ENCODE measurements at regions not wholly inside any gene's neighbourhood (a gene's known extent, or its start where the extent isn't known, plus 50 kb on each side); places are given as distances from the start of the nearest gene placed in this dataset.

DNA sequence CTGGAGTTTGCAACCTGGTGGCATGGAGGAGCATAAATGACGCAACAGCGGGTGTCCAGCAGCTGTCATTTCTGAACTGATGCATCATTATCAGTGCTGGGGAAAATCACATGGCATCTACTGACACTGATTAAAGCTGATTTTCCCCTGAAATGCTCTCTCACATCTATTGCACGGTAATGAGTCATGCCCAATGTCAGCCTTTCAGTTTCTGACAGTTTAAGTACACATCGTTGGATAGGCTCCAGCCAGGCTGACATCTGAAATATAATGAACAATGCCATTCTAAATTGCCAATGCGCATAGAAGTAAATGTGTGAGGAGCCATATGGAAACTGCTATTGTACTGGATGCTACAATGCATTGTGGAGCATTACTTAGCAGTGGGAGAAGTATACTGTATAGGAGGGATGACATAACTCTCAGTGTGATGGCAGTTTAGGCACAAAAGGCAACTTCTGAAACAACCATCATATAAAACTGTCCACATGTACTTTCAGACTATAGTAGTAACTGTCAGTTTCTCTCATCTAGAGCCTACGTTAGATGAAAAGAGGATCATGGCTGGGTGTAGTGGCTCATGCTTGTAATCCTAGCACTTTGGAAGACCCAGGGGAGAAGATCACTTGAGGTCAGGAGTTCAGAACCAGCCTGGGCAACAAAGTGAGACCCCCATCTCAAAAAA, 389.3 kb upstream of the DMAC1 start (continued):
- TF ChIP-seq HNRNPUL1 (IDR thresholded peaks at IDR 0.05; ENCODE audit: low read depth, low read length) = no peak
- TF ChIP-seq, protein P1, sequence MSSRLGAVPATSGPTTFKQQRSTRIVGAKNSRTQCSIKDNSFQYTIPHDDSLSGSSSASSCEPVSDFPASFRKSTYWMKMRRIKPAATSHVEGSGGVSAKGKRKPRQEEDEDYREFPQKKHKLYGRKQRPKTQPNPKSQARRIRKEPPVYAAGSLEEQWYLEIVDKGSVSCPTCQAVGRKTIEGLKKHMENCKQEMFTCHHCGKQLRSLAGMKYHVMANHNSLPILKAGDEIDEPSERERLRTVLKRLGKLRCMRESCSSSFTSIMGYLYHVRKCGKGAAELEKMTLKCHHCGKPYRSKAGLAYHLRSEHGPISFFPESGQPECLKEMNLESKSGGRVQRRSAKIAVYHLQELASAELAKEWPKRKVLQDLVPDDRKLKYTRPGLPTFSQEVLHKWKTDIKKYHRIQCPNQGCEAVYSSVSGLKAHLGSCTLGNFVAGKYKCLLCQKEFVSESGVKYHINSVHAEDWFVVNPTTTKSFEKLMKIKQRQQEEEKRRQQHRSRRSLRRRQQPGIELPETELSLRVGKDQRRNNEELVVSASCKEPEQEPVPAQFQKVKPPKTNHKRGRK (CRISPR knock-in tag; IDR thresholded peaks at IDR 0.05) = no peak

DNA sequence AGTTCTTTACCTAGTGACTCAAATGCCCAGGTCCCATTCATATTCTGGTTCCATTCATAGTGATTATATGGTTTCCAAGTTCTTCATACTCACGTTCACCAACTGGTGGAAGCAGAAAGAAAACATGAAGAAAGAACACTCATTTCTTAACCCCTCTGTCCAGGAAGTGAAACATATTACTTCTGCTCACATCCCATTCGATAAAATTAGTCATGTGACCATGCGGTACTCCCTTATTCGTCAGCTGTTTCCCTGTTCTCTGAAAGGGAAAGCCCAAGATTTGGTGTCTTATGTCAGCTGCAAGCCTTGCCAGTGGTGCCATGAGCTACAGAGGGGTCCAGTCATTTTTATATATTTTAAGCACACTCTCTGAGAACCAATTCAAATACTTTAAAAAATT, 387.0 kb upstream of the DMAC1 start:
- no peaks in the 10 kb centered on the region for H3K4me1 ChIP-seq (ENCODE audit: insufficient read depth, low read length)
- H3K9ac ChIP-seq (ENCODE audit: insufficient read depth, low read depth, low read length) = no peak overlapping the region
- H3K4me2 ChIP-seq (ENCODE audit: low read depth, low read length) = no peak overlapping the region
- in situ Hi-C loops (cut with HindIII; ENCODE audit: extremely low pct_ligation_motif_present, low pct_unique_long_range_greater_than_20kb) = no loop called here
- no peaks in the 10 kb centered on the region for H3K36me3 ChIP-seq (replicated peaks in 1 of 2; ENCODE audit: control insufficient read depth in 1 of 2, insufficient read depth in 2 of 2, low read length in 2 of 2)
- POLR2A ChIA-PET = no interaction called here
- no peaks in the 10 kb centered on the region for H3K79me2 ChIP-seq (ENCODE audit: insufficient read depth, low read length)
- TF ChIP-seq TOPORS (CRISPR knock-in tag; IDR thresholded peaks at IDR 0.05) (no peak), RAD51 (IDR thresholded peaks at IDR 0.05; ENCODE audit: borderline replicate concordance) (no peak), ZEB1 (IDR thresholded peaks at IDR 0.05; ENCODE audit: insufficient replicate concordance, low read depth) (no peak), ZNF34 (CRISPR knock-in tag; IDR thresholded peaks at IDR 0.05; ENCODE audit: borderline replicate concordance) (no peak), TGIF2 (CRISPR knock-in tag; IDR thresholded peaks at IDR 0.05) (no peak), ZSCAN31 (CRISPR knock-in tag; IDR thresholded peaks at IDR 0.05; ENCODE audit: low read depth) (no peak)
- TF ChIP-seq, protein P2, sequence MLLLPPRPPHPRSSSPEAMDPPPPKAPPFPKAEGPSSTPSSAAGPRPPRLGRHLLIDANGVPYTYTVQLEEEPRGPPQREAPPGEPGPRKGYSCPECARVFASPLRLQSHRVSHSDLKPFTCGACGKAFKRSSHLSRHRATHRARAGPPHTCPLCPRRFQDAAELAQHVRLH (CRISPR knock-in tag; IDR thresholded peaks at IDR 0.05; ENCODE audit: borderline replicate concordance, low read depth) = no peak
- TF ChIP-seq, protein P3, sequence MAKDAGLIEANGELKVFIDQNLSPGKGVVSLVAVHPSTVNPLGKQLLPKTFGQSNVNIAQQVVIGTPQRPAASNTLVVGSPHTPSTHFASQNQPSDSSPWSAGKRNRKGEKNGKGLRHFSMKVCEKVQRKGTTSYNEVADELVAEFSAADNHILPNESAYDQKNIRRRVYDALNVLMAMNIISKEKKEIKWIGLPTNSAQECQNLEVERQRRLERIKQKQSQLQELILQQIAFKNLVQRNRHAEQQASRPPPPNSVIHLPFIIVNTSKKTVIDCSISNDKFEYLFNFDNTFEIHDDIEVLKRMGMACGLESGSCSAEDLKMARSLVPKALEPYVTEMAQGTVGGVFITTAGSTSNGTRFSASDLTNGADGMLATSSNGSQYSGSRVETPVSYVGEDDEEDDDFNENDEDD (CRISPR knock-in tag; IDR thresholded peaks at IDR 0.05; ENCODE audit: borderline replicate concordance) = no peak
- TF ChIP-seq, protein P4, sequence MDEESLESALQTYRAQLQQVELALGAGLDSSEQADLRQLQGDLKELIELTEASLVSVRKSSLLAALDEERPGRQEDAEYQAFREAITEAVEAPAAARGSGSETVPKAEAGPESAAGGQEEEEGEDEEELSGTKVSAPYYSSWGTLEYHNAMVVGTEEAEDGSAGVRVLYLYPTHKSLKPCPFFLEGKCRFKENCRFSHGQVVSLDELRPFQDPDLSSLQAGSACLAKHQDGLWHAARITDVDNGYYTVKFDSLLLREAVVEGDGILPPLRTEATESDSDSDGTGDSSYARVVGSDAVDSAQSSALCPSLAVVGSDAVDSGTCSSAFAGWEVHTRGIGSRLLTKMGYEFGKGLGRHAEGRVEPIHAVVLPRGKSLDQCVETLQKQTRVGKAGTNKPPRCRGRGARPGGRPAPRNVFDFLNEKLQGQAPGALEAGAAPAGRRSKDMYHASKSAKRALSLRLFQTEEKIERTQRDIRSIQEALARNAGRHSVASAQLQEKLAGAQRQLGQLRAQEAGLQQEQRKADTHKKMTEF (CRISPR knock-in tag; IDR thresholded peaks at IDR 0.05) = no peak
- TF ChIP-seq, protein P5, sequence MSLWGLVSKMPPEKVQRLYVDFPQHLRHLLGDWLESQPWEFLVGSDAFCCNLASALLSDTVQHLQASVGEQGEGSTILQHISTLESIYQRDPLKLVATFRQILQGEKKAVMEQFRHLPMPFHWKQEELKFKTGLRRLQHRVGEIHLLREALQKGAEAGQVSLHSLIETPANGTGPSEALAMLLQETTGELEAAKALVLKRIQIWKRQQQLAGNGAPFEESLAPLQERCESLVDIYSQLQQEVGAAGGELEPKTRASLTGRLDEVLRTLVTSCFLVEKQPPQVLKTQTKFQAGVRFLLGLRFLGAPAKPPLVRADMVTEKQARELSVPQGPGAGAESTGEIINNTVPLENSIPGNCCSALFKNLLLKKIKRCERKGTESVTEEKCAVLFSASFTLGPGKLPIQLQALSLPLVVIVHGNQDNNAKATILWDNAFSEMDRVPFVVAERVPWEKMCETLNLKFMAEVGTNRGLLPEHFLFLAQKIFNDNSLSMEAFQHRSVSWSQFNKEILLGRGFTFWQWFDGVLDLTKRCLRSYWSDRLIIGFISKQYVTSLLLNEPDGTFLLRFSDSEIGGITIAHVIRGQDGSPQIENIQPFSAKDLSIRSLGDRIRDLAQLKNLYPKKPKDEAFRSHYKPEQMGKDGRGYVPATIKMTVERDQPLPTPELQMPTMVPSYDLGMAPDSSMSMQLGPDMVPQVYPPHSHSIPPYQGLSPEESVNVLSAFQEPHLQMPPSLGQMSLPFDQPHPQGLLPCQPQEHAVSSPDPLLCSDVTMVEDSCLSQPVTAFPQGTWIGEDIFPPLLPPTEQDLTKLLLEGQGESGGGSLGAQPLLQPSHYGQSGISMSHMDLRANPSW (CRISPR knock-in tag; IDR thresholded peaks at IDR 0.05; ENCODE audit: borderline replicate concordance) = no peak
- TF ChIP-seq, protein P6, sequence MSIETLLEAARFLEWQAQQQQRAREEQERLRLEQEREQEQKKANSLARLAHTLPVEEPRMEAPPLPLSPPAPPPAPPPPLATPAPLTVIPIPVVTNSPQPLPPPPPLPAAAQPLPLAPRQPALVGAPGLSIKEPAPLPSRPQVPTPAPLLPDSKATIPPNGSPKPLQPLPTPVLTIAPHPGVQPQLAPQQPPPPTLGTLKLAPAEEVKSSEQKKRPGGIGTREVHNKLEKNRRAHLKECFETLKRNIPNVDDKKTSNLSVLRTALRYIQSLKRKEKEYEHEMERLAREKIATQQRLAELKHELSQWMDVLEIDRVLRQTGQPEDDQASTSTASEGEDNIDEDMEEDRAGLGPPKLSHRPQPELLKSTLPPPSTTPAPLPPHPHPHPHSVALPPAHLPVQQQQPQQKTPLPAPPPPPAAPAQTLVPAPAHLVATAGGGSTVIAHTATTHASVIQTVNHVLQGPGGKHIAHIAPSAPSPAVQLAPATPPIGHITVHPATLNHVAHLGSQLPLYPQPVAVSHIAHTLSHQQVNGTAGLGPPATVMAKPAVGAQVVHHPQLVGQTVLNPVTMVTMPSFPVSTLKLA (IDR thresholded peaks at IDR 0.05) = no peak
- H3K9me3 ChIP-seq (ENCODE audit: low read length) = peaks cover 88% of the 10 kb centered on the region
- H2AFZ ChIP-seq (ENCODE audit: low read length) = no peak overlapping the region
- ATAC-seq (no peak), FAIRE-seq (no peak), DNase-seq (ENCODE audit: low spot score) (no peak)
- no peak overlapping the region for H3K4me3 ChIP-seq (replicated peaks in 1 of 3; ENCODE audit: insufficient read depth in 1 of 3, low read depth in 2 of 3, low read length in 3 of 3)
- no peaks in the 10 kb centered on the region for H3K27me3 ChIP-seq (ENCODE audit: control insufficient read depth in 1 of 2, insufficient read depth in 2 of 2, low read length in 2 of 2)
- intact Hi-C loops (cut with micrococcal nuclease; ENCODE audit: unreplicated experiment) = no loop called here
- H4K20me1 ChIP-seq (ENCODE audit: insufficient read depth, low read length) = no peaks in the 10 kb centered on the region
- CTCF ChIA-PET (ENCODE audit: low intra/inter-chr PET ratio, low total read pairs) = no interaction called here
- H3K27ac ChIP-seq (ENCODE audit: extremely low read length, insufficient read depth, low read length) = no peak overlapping the region
- 14% methylated on average over 4 of the region's 4 CpGs for WGBS (ENCODE audit: low lambda C conversion rate)
- BruUV-seq (replicated peaks) = no TSS peak
